ENCODE measurements at regions not wholly inside any gene's neighbourhood (a gene's known extent, or its start where the extent isn't known, plus 50 kb on each side); places are given as distances from the start of the nearest gene placed in this dataset.

- no peak for DNase-seq
Measured at GRCh38 chr11:13062115-13062514, 53.0 kb downstream of the RASSF10 start.

DNA sequence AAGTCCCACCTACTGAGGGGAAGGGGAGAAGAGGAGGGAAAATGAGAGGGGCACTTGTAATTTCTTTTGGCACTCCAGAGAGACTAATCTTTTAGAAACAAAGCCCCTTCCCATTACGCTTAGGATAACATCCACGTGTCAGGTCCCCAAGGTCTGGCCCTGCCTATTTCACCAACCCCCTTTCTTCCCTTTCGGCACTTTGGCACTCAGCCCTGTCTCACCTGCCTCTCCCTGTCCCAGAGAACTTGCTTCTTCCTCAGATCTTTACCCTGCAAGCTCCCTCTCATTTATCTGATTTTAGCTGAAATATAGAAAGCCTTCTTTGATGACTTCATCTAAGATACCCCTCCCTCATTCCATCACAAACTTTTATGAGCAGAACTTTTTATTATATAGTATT, 55.5 kb downstream of the RASSF10 start:
- no peak for DNase-seq

DNA sequence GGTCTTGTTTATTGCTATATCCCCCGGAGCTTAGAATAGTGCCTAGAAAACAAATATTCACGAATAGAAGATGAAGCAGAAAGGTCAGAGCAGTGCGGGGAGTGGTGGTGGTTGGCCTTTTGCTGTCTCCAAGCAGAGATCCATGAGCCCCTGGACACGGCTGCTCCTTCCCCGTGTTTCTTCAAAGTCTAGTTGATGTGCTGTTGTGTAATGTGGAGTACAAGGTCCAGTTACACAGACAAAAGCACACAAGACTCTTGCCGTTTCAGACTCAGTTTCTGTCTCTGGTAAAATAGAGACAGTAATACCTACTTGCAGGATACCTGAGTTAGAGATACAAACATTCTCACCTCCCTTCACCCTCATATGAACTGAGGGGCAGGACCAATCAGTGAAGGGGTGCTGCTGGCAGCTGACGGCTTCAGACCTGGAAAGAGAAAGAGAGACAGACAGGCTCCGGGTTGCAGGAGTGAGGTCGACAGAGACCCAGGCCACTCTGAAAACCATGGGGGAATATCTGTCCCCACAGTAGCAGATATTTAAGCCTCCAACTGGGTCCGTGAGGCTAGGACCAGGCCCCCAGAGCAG, 56.2 kb downstream of the RASSF10 start:
- DNase-seq, result no peak

GRCh38 chr11:13068211-13068610, 59.1 kb downstream of the RASSF10 start:
- no peak for DNase-seq

DNA sequence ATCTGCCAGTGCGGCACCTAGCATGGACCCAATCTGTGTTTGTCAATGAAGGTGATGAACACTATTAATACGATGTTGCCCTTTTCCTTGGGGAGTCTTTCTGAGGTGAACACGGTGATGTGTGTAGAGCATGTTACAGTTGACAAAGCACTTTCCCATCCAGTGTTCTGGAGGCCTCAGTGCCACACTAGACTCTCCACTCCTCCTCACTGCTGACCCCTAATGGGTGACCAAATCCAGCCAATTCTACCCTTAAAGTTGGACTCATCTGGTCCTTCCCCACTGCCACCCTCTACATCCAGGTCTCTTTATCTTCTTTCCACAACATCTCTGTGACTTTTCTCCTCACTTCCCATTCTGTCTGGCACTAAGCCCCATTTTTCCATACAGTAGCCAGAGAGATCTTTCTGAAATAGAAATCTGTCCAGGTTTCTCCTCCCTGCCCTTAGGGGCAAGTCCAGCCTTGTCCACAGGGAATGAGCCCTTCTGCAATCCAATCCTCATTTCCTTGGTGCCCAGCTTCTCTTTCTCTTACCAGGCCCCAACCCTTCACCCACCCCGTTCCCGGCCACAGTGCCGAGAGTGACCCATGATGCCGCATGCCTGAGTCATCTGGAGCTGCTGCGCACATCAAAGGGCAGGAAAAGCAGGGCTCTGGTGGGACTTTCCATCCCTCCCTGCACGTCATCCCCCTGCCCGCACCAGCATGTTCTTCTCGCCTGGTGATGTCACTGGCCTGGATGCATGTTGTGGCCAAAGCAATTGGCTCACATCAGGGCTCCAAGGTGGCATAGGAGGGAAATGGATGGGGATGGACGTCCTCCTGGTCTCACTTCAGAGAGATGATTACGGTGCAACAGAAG, 64.2 kb downstream of the RASSF10 start:
- no peak for DNase-seq

DNA sequence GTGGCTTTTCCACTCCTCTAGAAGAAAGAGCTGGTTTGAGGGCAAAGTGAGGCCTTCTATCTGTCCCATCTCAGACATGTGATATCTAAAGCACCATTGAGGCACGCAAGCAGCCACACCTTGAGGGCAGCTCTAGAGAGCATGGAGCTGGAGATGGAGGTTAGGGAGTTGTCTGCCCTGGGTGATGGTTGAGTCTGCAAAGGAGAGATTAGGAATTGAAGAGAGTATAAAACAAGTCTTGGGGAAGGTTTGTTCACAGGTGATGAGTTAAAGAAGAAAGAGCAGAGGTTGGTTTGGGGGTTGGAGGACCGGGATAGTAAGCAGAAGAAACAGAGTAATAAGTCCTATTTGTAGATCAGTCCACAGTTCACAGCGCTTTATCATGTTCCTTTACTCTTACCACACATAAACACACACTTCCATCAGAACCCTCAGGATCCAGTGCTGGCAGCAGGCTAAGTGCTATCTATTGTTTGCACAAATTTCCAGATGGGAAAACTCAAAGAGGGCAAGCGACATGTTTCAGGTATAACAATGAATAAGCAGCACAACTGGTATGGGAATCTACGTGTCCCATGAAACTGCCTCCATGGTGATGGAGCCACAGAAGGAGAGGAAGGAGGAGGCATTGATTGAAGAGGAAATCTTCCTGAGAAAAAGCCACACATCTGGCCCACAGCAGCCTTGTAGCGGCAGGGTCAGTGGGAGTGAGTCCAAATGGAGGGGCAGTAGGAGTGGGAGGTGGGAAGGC, 65.8 kb downstream of the RASSF10 start:
- no peak for DNase-seq

- no peak for DNase-seq
Measured at GRCh38 chr11:13076961-13077360, 67.8 kb downstream of the RASSF10 start.

GRCh38 chr11:13080861-13081260, 71.7 kb downstream of the RASSF10 start:
- no peak for DNase-seq

DNA sequence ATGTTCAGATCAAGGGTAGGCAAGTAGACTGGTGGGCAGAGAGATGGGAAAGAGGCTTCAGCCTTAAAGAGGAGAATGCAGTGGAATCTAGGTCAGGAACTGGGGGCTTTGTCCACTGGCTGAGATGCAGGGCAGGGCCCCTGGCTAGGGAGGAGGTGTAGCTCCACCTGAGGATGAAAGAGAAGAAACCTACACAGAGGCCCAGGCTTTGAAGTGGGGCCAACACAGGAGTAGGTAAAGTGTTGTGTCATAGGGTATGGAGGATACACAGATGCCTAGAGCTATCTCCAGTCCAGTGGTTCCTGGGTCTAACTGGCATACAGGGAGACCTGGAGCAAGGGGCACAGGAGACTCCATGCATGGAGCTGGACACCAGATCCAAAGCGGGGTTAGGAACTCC, 73.5 kb downstream of the RASSF10 start:
- DNase-seq, result no peak

- no peak for DNase-seq
Measured at GRCh38 chr11:13090228-13090708, 81.2 kb downstream of the RASSF10 start.

- no peak for DNase-seq
Measured at GRCh38 chr11:13091373-13091772, 82.3 kb downstream of the RASSF10 start.

DNA sequence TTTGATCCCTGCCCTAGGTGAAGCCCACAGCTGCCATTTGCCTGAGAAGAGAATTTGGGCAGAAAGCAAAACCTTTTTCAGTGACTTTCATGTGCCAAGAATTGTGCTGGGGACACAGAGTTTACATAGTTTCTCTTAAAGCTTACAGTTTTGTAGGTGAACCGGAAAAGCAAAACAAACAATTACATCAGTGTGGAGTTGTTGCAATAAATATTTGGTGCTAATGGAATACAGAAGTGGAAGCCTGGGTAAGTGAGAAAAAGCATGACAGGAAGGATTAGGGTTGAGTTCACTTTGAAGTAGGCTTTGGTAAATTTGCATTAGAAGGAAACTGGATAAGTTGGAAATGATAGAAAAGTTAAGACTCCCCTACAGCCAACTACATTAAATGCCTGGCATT, 82.7 kb downstream of the RASSF10 start:
- DNase-seq, result no peak

GRCh38 chr11:13094930-13095687, 86.0 kb downstream of the RASSF10 start:
- DNase-seq, result no peak

DNA sequence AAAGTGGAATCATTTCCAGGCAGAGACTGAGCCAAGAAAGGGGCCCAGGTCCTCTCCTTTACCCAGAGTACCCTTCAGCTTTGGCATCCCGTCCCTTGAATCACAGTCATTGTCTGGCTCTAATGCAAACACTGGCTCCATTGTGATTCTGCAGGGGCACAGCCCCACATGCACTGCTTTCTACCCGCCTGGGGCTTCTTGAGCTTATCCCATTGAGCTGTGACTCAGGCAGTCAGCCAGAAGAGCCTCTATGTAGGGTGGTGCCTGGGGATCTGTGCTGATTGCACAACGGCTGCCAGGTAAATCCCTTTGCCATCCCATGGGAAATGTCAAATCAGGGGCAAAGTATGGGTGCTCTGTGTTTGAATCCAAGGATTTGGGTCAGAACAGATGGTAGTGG, 88.9 kb downstream of the RASSF10 start:
- DNase-seq, result no peak

DNA sequence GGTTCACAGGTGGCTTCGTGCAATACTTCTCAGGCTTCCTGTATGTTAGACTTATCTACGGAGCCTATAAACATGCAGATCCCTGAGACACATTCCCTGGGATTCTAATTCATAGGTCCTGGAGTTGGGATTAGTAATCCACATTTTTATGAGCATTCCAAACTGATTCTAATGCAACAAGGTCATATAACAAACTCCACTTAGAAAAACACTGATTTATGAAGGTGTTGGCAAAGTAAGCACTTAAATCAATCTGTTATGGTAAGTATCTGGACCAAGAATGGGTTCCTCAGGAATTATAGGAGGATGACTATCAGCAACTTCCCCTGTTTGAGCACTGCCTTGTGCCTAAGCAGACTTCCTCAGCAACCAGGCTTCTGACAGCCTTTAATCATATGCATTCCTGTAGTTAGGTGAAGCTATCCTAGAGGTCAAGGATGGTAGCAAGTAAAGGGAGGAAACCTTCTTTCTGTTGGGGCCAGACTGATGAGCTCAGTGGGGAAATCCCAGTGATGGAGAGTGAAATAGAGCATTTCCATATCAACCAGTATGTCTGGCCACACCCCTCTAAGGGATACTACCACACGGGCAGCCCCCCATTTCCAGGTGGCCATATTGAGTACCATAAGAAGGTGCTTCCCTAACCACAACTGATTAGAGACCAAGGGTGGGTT, 89.6 kb downstream of the RASSF10 start:
- no peak for DNase-seq

GRCh38 chr11:13101644-13102512, 92.8 kb downstream of the RASSF10 start:
- DNase-seq, result no peak

DNA sequence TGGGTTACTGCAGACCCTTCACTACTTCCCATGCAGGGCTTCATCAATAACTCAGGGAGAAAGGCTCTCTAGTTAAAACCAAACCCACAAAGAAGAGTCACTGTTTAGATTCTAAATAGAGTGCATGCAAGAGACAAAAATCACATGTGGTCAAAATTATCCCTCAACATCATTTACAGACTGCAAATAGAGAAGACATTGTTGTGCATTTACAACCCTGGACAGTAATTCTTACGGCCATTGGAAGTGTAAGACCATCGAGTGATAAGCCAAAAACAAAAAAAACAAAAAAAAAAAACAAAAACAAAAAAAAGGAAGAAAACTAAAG, 93.4 kb downstream of the RASSF10 start:
- DNase-seq, result no peak

- no peak for DNase-seq
Measured at GRCh38 chr11:13102865-13103539, 93.9 kb downstream of the RASSF10 start.

DNA sequence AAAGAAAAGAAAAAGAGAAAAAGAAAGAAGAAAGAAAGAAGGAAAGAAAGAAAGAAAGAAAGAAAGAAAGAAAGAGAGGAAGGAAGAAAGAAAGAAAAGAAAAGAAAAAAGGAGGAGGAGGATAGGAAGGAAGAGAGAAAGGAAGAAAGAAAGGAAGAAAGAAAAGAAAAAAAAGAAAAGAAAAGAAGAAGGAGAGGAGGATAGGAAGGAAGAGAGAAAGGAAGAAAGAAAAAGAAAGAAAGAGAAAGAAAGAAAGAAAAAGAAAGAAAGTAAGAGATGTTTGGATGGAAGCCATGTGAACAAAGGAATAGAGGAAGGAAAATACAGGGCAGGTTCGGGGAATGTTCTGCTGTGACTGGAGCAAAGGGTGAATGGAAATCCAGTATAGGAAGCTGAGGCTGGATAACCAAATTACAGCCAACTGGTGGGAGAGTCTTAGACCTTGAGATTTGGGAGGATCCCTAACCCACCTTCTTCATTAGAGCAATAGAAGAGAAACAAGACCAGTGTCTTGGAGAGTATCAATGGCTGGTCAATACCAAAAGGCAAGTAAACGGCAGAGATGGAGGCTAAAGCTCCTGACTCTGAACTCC, 94.9 kb downstream of the RASSF10 start:
- DNase-seq, result no peak

DNA sequence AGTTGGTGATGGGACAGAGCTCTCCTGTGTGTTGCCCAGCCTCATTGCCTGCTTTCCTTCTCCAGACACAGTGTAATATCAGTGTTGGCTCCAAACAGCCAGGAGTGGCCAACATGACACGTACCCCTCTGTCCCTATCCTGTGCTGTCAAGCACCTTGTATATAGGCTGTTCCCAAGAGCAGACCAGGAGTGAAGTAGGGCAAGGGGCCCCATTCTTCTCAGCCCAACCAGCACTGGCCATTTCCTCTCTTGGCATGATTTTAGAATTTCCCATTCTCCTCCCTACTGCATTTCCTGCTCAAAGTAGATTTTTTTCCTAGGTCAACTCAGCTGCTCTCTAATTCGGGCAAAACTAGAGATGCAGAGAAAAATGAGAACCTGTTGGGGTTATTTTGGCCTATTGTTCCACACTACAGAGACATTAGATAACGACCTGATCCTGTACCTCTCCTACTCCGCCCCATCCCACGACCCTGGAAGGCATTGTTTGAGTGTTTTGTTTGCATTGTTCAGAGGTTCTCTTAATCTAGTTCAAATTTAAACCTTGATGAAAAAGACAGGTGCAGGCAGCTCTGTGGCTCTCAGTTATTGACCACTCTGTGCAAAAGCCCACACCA, 95.6 kb downstream of the RASSF10 start:
- no peak for DNase-seq

All from stimulated activated CD8-positive, alpha-beta memory T cell treated with anti-CD3 and anti-CD28 coated beads, Interleukin-4, amount 100 ng/mL, for 48 hours (primary cell).